ENCODE measurements at regions not wholly inside any gene's neighbourhood (a gene's known extent, or its start where the extent isn't known, plus 50 kb on each side); places are given as distances from the start of the nearest gene placed in this dataset.

- peaks cover 0 to 17% (median 10%) of the 10 kb centered on the region in 5 donors for H3K4me1 ChIP-seq (ENCODE audit: control insufficient read depth in 5 of 5, insufficient read depth in 5 of 5, low read length in 5 of 5)
- DNase-seq = no peak
- no peaks in the 10 kb centered on the region for H3K27me3 ChIP-seq (ENCODE audit: control insufficient read depth in 3 of 3, insufficient read depth in 3 of 3, low read length in 2 of 3)
- TF ChIP-seq CTCF (IDR thresholded peaks at IDR 0.05; ENCODE audit: control extremely low read depth, extremely low read depth) = no peak
- no peak overlapping the region for H3K4me3 ChIP-seq
- H3K9me3 ChIP-seq (ENCODE audit: control insufficient read depth in 4 of 4, insufficient read depth in 3 of 4, low read length in 3 of 4) = no peaks in the 10 kb centered on the region
- H3K27ac ChIP-seq (ENCODE audit: low read depth in 1 of 2, low read length in 1 of 2) = no peak overlapping the region
- no peak overlapping the region for H3K9ac ChIP-seq (ENCODE audit: insufficient read depth in 1 of 2, low read length in 2 of 2)
- no peak for ATAC-seq (ENCODE audit: insufficient read depth, low FRiP score)
- WGBS, 2 donors = 95 to 98% methylated on average over 2 of the region's 2 CpGs
- H3K36me3 ChIP-seq (ENCODE audit: control insufficient read depth in 4 of 4, insufficient read depth in 4 of 4, low read length in 4 of 4) = peaks cover 0 to 6% (median 3%) of the 10 kb centered on the region in 4 donors
Measured at GRCh38 chr9:95809686-95810085, 65.8 kb upstream of the ERCC6L2 start.

- 65 to 75% methylated on average over 3 of the region's 3 CpGs for WGBS, 2 donors
- no peak overlapping the region for H3K27ac ChIP-seq (ENCODE audit: low read depth in 1 of 2, low read length in 1 of 2)
- TF ChIP-seq CTCF (IDR thresholded peaks at IDR 0.05; ENCODE audit: control extremely low read depth, extremely low read depth) = no peak
- DNase-seq (peak in 2 of 3 donors; percentile 81), ATAC-seq (ENCODE audit: insufficient read depth, low FRiP score) (no peak)
- no peak overlapping the region for H3K9ac ChIP-seq (ENCODE audit: insufficient read depth in 1 of 2, low read length in 2 of 2)
- H3K4me1 ChIP-seq (ENCODE audit: control insufficient read depth in 5 of 5, insufficient read depth in 5 of 5, low read length in 5 of 5) = peaks cover 0 to 11% (median 7%) of the 10 kb centered on the region in 5 donors
- no peak overlapping the region for H3K4me3 ChIP-seq
- H3K27me3 ChIP-seq (ENCODE audit: control insufficient read depth in 3 of 3, insufficient read depth in 3 of 3, low read length in 2 of 3) = no peaks in the 10 kb centered on the region
- H3K36me3 ChIP-seq (ENCODE audit: control insufficient read depth in 4 of 4, insufficient read depth in 4 of 4, low read length in 4 of 4) = peaks cover 0 to 6% (median under 1%) of the 10 kb centered on the region in 4 donors
- peaks cover 0 to 4% (median 0%) of the 10 kb centered on the region in 4 donors for H3K9me3 ChIP-seq (ENCODE audit: control insufficient read depth in 4 of 4, insufficient read depth in 3 of 4, low read length in 3 of 4)
Measured at GRCh38 chr9:95808011-95808410, 67.5 kb upstream of the ERCC6L2 start.

GRCh38 chr9:95807326-95807947, 68.1 kb upstream of the ERCC6L2 start:
- peaks cover 0 to 11% (median 7%) of the 10 kb centered on the region in 5 donors for H3K4me1 ChIP-seq (ENCODE audit: control insufficient read depth in 5 of 5, insufficient read depth in 5 of 5, low read length in 5 of 5)
- no peak for TF ChIP-seq CTCF (IDR thresholded peaks at IDR 0.05; ENCODE audit: control extremely low read depth, extremely low read depth)
- peaks cover 0 to 5% (median under 1%) of the 10 kb centered on the region in 4 donors for H3K36me3 ChIP-seq (ENCODE audit: control insufficient read depth in 4 of 4, insufficient read depth in 4 of 4, low read length in 4 of 4)
- H3K27ac ChIP-seq (ENCODE audit: low read depth in 1 of 2, low read length in 1 of 2) = no peak overlapping the region
- no peak overlapping the region for H3K4me3 ChIP-seq
- H3K9me3 ChIP-seq (ENCODE audit: control insufficient read depth in 4 of 4, insufficient read depth in 3 of 4, low read length in 3 of 4) = peaks cover 0 to 4% (median 0%) of the 10 kb centered on the region in 4 donors
- H3K27me3 ChIP-seq (ENCODE audit: control insufficient read depth in 3 of 3, insufficient read depth in 3 of 3, low read length in 2 of 3) = no peaks in the 10 kb centered on the region
- 58 to 71% methylated on average over 5 of the region's 5 CpGs for WGBS, 2 donors
- DNase-seq = no peak
- ATAC-seq (ENCODE audit: insufficient read depth, low FRiP score) = no peak
- H3K9ac ChIP-seq (ENCODE audit: insufficient read depth in 1 of 2, low read length in 2 of 2) = no peak overlapping the region

- no peak overlapping the region for H3K27ac ChIP-seq (ENCODE audit: low read depth in 1 of 2, low read length in 1 of 2)
Measured at GRCh38 chr9:95803197-95803596, 72.3 kb upstream of the ERCC6L2 start.

More at GRCh38 chr9:95803197-95803596, 72.3 kb upstream of the ERCC6L2 start:
- Histone ChIP-seq H3K27me3 (ENCODE audit: control insufficient read depth in 3 of 3, insufficient read depth in 3 of 3, low read length in 2 of 3) (no peaks in the 10 kb centered on the region), H3K36me3 (ENCODE audit: control insufficient read depth in 4 of 4, insufficient read depth in 4 of 4, low read length in 4 of 4) (no peaks in the 10 kb centered on the region), H3K9me3 (ENCODE audit: control insufficient read depth in 4 of 4, insufficient read depth in 3 of 4, low read length in 3 of 4) (peaks cover 0 to 4% (median 0%) of the 10 kb centered on the region in 4 donors), H3K9ac (ENCODE audit: insufficient read depth in 1 of 2, low read length in 2 of 2) (no peak overlapping the region), H3K4me1 (ENCODE audit: control insufficient read depth in 5 of 5, insufficient read depth in 5 of 5, low read length in 5 of 5) (peaks cover 0 to 11% (median 4%) of the 10 kb centered on the region in 5 donors), H3K4me3 (no peak overlapping the region)
- no peak for ATAC-seq (ENCODE audit: insufficient read depth, low FRiP score)
- DNase-seq = no peak
- WGBS, 2 donors = 95 to 96% methylated on average over 4 of the region's 4 CpGs
- TF ChIP-seq CTCF (IDR thresholded peaks at IDR 0.05; ENCODE audit: control extremely low read depth, extremely low read depth) = no peak
